ENCODE measurements at regions not wholly inside any gene's neighbourhood (a gene's known extent, or its start where the extent isn't known, plus 50 kb on each side); places are given as distances from the start of the nearest gene placed in this dataset.

GRCh38 chr7:22582863-22583622 is 83.1 kb upstream of the STEAP1B start:
- H3K79me2 ChIP-seq (ENCODE audit: control insufficient read depth, insufficient read depth, low read length, poor library complexity), result no peaks in the 10 kb centered on the region
- peak overlapping the region; percentile 79 for H2BK120ac ChIP-seq (ENCODE audit: insufficient read depth, low read length, poor library complexity)
- H2AK5ac ChIP-seq (ENCODE audit: low read length), result peak overlapping the region; percentile 66
- no CpG with 5 or more reads among the region's 7 CpGs for WGBS (ENCODE audit: extremely low coverage, insufficient coverage, insufficient read length)
- no peak overlapping the region for H2AFZ ChIP-seq (ENCODE audit: insufficient read depth, low read length, poor library complexity)
- no peaks in the 10 kb centered on the region for H3K9me3 ChIP-seq (ENCODE audit: insufficient read depth, low read depth, low read length)
- no peak overlapping the region for H3K18ac ChIP-seq (ENCODE audit: low read length)
- H3K4me3 ChIP-seq (ENCODE audit: low read depth, low read length), result no peak overlapping the region
- H3K4ac ChIP-seq (ENCODE audit: low read depth, low read length), result no peak overlapping the region
- H3K27ac ChIP-seq (ENCODE audit: low read depth, low read length), result peak overlapping the region; percentile 39
- no peak overlapping the region for H3K9ac ChIP-seq (ENCODE audit: low read length)
- H4K91ac ChIP-seq (ENCODE audit: low read depth, low read length), result peak overlapping the region; percentile 89
- DNase-seq, result peak in 1 of 2 donors; percentile 77
- no peak overlapping the region for H3K23ac ChIP-seq (ENCODE audit: low read length)
- peak overlapping the region; percentile 4 for H3K4me2 ChIP-seq (ENCODE audit: low read length)
- no peaks in the 10 kb centered on the region for H3K36me3 ChIP-seq (ENCODE audit: control insufficient read depth in 1 of 2, insufficient read depth in 2 of 2, low read length in 2 of 2)
- H3K4me1 ChIP-seq (ENCODE audit: control insufficient read depth in 1 of 2, insufficient read depth in 2 of 2, low read length in 2 of 2), result peaks cover 19 to 27% of the 10 kb centered on the region in 2 experiments
- H3K14ac ChIP-seq (ENCODE audit: low read length), result peak overlapping the region; percentile 73
- peak overlapping the region; percentile 47 for H4K8ac ChIP-seq (ENCODE audit: low read depth, low read length)
- H2BK5ac ChIP-seq (ENCODE audit: low read depth, low read length, poor library complexity), result peak overlapping the region; percentile 81
- peak overlapping the region; percentile 26 for H4K12ac ChIP-seq (ENCODE audit: low read depth, low read length)
- H2BK12ac ChIP-seq (ENCODE audit: low read length), result peak overlapping the region; percentile 96
- H3K27me3 ChIP-seq (ENCODE audit: insufficient read depth, low read length), result no peaks in the 10 kb centered on the region
- peaks cover 9% of the 10 kb centered on the region for H3K79me1 ChIP-seq (ENCODE audit: low read length)

GRCh38 chr7:22581099-22581498 is 81.1 kb upstream of the STEAP1B start:
- Histone ChIP-seq H3K79me2 (ENCODE audit: control insufficient read depth, insufficient read depth, low read length, poor library complexity) (no peaks in the 10 kb centered on the region), H3K14ac (ENCODE audit: low read length) (no peak overlapping the region), H2BK120ac (ENCODE audit: insufficient read depth, low read length, poor library complexity) (no peak overlapping the region), H3K23ac (ENCODE audit: low read length) (no peak overlapping the region), H2AFZ (ENCODE audit: insufficient read depth, low read length, poor library complexity) (no peak overlapping the region), H3K4me2 (ENCODE audit: low read length) (no peak overlapping the region), H3K18ac (ENCODE audit: low read length) (no peak overlapping the region), H2BK12ac (ENCODE audit: low read length) (no peak overlapping the region), H3K4me3 (ENCODE audit: low read depth, low read length) (no peak overlapping the region), H3K27ac (ENCODE audit: low read depth, low read length) (no peak overlapping the region), H3K36me3 (ENCODE audit: control insufficient read depth in 1 of 2, insufficient read depth in 2 of 2, low read length in 2 of 2) (no peaks in the 10 kb centered on the region), H4K8ac (ENCODE audit: low read depth, low read length) (no peak overlapping the region), H3K79me1 (ENCODE audit: low read length) (peaks cover 15% of the 10 kb centered on the region), H3K9me3 (ENCODE audit: insufficient read depth, low read depth, low read length) (no peaks in the 10 kb centered on the region), H3K27me3 (ENCODE audit: insufficient read depth, low read length) (no peaks in the 10 kb centered on the region), H2BK5ac (ENCODE audit: low read depth, low read length, poor library complexity) (no peak overlapping the region), H3K4ac (ENCODE audit: low read depth, low read length) (no peak overlapping the region), H3K4me1 (ENCODE audit: control insufficient read depth in 1 of 2, insufficient read depth in 2 of 2, low read length in 2 of 2) (peaks cover 18 to 24% of the 10 kb centered on the region in 2 experiments), H4K12ac (ENCODE audit: low read depth, low read length) (no peak overlapping the region), H2AK5ac (ENCODE audit: low read length) (no peak overlapping the region), H4K91ac (ENCODE audit: low read depth, low read length) (no peak overlapping the region), H3K9ac (ENCODE audit: low read length) (no peak overlapping the region)
- WGBS (ENCODE audit: extremely low coverage, insufficient coverage, insufficient read length), result no CpG with 5 or more reads among the region's 3 CpGs
- no peak for DNase-seq

GRCh38 chr7:22579961-22580360 is 80.0 kb upstream of the STEAP1B start:
- Histone ChIP-seq H3K4ac (ENCODE audit: low read depth, low read length) (no peak overlapping the region), H3K4me1 (ENCODE audit: control insufficient read depth in 1 of 2, insufficient read depth in 2 of 2, low read length in 2 of 2) (peaks cover 16 to 28% of the 10 kb centered on the region in 2 experiments), H3K4me2 (ENCODE audit: low read length) (no peak overlapping the region), H2AFZ (ENCODE audit: insufficient read depth, low read length, poor library complexity) (no peak overlapping the region), H3K9me3 (ENCODE audit: insufficient read depth, low read depth, low read length) (no peaks in the 10 kb centered on the region), H3K14ac (ENCODE audit: low read length) (no peak overlapping the region), H3K27me3 (ENCODE audit: insufficient read depth, low read length) (no peaks in the 10 kb centered on the region), H4K91ac (ENCODE audit: low read depth, low read length) (no peak overlapping the region), H3K4me3 (ENCODE audit: low read depth, low read length) (no peak overlapping the region), H2AK5ac (ENCODE audit: low read length) (no peak overlapping the region), H3K9ac (ENCODE audit: low read length) (no peak overlapping the region), H4K8ac (ENCODE audit: low read depth, low read length) (no peak overlapping the region), H3K27ac (ENCODE audit: low read depth, low read length) (no peak overlapping the region), H3K23ac (ENCODE audit: low read length) (no peak overlapping the region), H2BK5ac (ENCODE audit: low read depth, low read length, poor library complexity) (no peak overlapping the region), H3K79me2 (ENCODE audit: control insufficient read depth, insufficient read depth, low read length, poor library complexity) (no peaks in the 10 kb centered on the region), H3K18ac (ENCODE audit: low read length) (no peak overlapping the region), H3K79me1 (ENCODE audit: low read length) (peaks cover 18% of the 10 kb centered on the region), H2BK12ac (ENCODE audit: low read length) (no peak overlapping the region), H2BK120ac (ENCODE audit: insufficient read depth, low read length, poor library complexity) (no peak overlapping the region), H4K12ac (ENCODE audit: low read depth, low read length) (no peak overlapping the region), H3K36me3 (ENCODE audit: control insufficient read depth in 1 of 2, insufficient read depth in 2 of 2, low read length in 2 of 2) (no peaks in the 10 kb centered on the region)
- DNase-seq, result no peak
- no CpG with 5 or more reads among the region's 2 CpGs for WGBS (ENCODE audit: extremely low coverage, insufficient coverage, insufficient read length)

- Histone ChIP-seq H3K18ac (ENCODE audit: low read length) (no peak overlapping the region), H2AFZ (ENCODE audit: insufficient read depth, low read length, poor library complexity) (peak overlapping the region; percentile 38), H3K79me1 (ENCODE audit: low read length) (peaks cover 20% of the 10 kb centered on the region), H3K4me1 (ENCODE audit: control insufficient read depth in 1 of 2, insufficient read depth in 2 of 2, low read length in 2 of 2) (peaks cover 12 to 22% of the 10 kb centered on the region in 2 experiments), H3K27me3 (ENCODE audit: insufficient read depth, low read length) (no peaks in the 10 kb centered on the region), H2BK5ac (ENCODE audit: low read depth, low read length, poor library complexity) (peak overlapping the region; percentile 79), H3K9ac (ENCODE audit: low read length) (no peak overlapping the region), H3K4me3 (ENCODE audit: low read depth, low read length) (no peak overlapping the region), H3K4me2 (ENCODE audit: low read length) (no peak overlapping the region), H3K23ac (ENCODE audit: low read length) (no peak overlapping the region), H3K36me3 (ENCODE audit: control insufficient read depth in 1 of 2, insufficient read depth in 2 of 2, low read length in 2 of 2) (no peaks in the 10 kb centered on the region), H2BK12ac (ENCODE audit: low read length) (peak overlapping the region; percentile 15), H3K79me2 (ENCODE audit: control insufficient read depth, insufficient read depth, low read length, poor library complexity) (no peaks in the 10 kb centered on the region), H4K8ac (ENCODE audit: low read depth, low read length) (no peak overlapping the region), H2AK5ac (ENCODE audit: low read length) (no peak overlapping the region), H3K9me3 (ENCODE audit: insufficient read depth, low read depth, low read length) (no peaks in the 10 kb centered on the region), H2BK120ac (ENCODE audit: insufficient read depth, low read length, poor library complexity) (peak overlapping the region; percentile 26), H4K91ac (ENCODE audit: low read depth, low read length) (peak overlapping the region; percentile 11), H3K4ac (ENCODE audit: low read depth, low read length) (no peak overlapping the region), H4K12ac (ENCODE audit: low read depth, low read length) (no peak overlapping the region), H3K27ac (ENCODE audit: low read depth, low read length) (peak overlapping the region; percentile 65), H3K14ac (ENCODE audit: low read length) (peak overlapping the region; percentile 19)
- no CpG with 5 or more reads among the region's 5 CpGs for WGBS (ENCODE audit: extremely low coverage, insufficient coverage, insufficient read length)
- DNase-seq, result peak; percentile 87 to 94
Observed at GRCh38 chr7:22578007-22578733, 78.2 kb upstream of the STEAP1B start.

All from trophoblast cell (in vitro differentiated cells and primary cell).